Stimulated activated CD8-positive, alpha-beta memory T cell treated with anti-CD3 and anti-CD28 coated beads, Interleukin-12 subunit alpha, Interleukin-12 subunit beta, amount 100 ng/mL, for 4 hours (primary cell): ENCODE measurements at regions not wholly inside any gene's neighbourhood (a gene's known extent, or its start where the extent isn't known, plus 50 kb on each side); places are given as distances from the start of the nearest gene placed in this dataset.

Source experiments
- DNase-seq: peaks from one replicate; pipeline ENCODE4 v3.0.0-alpha.2; 2020; ENCODE audit warnings: low read depth

DNA sequence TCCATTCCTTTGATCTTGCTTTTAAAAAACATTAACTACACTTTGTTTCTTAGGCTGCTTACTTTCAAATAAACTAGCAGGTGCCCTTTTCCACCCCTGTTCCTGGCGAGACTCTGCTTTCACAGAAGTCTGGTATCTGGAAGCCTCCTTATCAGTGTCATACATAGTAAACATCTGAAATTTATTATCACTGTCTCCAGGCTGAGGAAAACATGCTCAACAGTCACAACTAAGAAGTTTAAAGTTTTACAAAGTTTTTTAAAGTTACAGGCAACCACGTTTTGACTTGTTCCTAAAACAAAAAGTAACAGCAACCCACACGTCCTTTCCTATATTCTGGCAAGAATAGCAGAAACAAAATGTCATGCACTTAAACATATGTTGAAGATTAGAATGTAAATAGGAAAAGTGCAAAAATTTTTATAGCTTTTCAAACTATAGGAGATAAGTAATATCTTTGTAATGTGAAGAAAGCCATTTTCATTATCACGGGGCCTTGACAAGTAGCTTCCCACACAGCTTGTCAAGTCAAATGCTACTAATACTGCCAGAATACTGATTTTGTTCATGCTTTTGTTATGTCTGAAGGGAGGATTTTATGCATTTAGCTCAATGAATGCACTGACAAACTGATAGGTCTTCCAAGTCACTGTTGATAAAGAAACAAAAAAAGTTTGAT, 275.2 kb upstream of the KCNMB2 start:
- no peak for DNase-seq

DNA sequence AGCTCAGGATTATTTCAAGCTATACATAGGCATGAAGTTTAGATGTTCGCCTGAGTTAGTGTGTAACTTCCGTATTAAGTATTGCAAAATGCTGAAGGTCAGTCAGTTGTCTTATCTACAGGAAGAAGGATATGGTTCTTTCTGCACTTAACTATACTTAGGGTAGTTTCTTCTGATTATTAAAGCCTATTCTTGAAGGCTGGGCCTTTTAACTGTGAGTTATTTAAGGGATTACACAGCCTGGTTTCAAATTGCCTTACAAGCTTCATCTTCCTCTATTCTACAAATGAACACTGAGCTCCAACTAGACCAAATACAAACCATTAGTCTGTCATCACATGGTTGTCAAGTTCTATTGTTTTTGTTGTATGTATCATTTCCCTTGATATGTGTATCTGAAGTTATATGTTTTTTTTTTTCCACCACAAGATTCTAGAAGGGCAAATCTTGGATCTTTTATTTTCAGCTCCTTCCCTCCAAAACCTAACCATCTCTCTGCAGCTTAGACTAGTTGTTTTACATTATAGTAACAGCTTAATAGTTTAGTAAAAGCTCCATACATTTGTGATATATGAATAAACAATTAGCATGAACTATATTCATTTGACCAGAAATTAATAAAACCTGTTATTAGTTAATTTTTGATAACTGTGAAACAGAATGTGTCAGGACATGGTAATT, 272.9 kb upstream of the KCNMB2 start:
- no peak for DNase-seq

- no peak for DNase-seq
These were observed 268.9 kb upstream of the KCNMB2 start for GRCh38 chr3:178267158-178267844.

- DNase-seq: no peak
These were observed 265.4 kb upstream of the KCNMB2 start for GRCh38 chr3:178270838-178271237.

DNA sequence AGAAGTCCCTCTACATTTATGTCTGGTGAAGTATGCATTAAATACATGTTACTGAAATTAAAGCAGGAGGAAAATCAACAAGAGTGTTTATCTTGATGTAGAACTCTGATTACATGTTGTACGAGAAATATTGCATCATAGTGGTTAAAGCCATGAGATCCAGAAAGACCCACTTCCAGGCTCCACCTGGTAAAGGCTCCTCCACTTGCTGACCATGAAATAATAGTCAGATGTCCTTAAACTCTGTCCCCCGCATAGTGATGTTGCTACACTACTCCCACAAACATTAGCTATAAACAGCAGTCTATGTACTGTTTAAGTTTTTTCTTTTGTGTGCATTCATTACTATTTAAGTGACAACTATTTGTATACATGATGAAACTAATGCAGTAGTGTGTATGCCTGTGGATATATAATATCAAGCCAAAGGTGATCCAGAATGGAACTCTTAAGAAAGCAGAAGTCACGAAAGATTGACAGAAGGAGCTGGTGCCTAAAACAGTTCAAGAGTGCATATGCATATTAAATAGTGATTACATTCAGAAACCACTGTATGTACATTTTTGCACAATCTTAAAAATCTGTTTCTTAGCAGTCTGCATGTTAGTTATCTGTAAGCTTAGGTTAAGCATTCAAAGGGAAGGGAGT, 264.4 kb upstream of the KCNMB2 start:
- no peak for DNase-seq

- DNase-seq: no peak
These were observed 263.4 kb upstream of the KCNMB2 start for GRCh38 chr3:178272841-178273240.

DNA sequence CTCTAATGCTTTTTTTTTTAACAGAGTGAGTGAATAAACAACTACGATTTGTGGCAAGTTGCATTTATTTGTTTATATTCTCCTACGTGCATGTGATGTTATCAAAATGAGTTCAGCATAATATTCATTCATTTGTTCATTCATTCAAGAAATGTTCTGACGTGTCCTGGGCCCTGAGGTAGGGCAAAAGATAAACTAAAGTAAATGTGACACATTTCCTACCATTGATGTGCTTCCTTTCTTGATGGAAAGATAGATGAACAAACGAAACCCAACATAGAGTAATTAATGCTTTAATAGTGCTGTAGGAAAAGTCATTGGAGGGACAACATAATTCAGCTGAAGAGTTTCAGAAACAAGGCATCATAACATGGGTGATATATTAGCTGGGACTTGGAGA, 261.5 kb upstream of the KCNMB2 start:
- no peak for DNase-seq

- DNase-seq: no peak
These were observed 260.9 kb upstream of the KCNMB2 start for GRCh38 chr3:178275311-178275710.

GRCh38 chr3:178275793-178276192, 260.4 kb upstream of the KCNMB2 start:
- DNase-seq: no peak

DNA sequence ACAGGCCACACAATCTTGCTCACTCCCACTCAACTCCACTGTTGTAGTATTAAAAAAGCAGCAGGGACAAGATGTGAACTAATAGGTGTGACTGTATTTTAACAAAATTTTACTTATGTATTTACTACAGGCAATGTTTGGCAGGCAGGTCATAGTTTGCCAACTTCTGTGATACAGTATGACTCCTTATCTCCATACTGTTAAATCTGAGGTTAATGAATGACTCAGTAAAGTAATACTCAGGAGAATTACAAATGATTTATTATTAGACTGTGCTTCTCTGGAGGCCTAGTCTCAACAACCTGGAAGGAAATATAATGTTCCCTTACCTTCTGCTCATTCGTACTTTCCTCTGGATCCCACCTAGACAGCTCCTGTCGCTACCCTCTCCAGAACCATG, 258.6 kb upstream of the KCNMB2 start:
- DNase-seq: no peak

DNA sequence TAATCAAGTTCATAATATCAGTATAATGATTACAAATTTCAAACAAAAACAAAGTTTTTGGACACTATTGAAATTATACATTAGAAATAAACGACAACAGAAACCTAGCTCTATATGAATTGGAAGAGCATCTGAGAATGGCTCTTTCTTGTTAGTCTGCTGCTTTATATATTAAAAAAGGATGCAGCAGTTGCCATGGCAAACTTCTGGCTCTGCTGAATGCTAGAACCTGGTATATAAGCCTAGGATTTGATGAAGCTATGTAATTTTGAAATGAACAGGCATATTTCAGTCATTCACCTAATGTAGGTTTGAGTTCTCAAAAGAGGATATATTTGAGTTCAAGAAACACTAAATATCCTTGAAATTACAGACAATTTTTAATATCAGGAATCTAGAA, 252.7 kb upstream of the KCNMB2 start:
- no peak for DNase-seq

GRCh38 chr3:178284181-178284580, 252.1 kb upstream of the KCNMB2 start:
- no peak for DNase-seq

- no peak for DNase-seq
These were observed 248.2 kb upstream of the KCNMB2 start for GRCh38 chr3:178288074-178288473.

- DNase-seq: no peak
These were observed 246.6 kb upstream of the KCNMB2 start for GRCh38 chr3:178289544-178290160.

DNA sequence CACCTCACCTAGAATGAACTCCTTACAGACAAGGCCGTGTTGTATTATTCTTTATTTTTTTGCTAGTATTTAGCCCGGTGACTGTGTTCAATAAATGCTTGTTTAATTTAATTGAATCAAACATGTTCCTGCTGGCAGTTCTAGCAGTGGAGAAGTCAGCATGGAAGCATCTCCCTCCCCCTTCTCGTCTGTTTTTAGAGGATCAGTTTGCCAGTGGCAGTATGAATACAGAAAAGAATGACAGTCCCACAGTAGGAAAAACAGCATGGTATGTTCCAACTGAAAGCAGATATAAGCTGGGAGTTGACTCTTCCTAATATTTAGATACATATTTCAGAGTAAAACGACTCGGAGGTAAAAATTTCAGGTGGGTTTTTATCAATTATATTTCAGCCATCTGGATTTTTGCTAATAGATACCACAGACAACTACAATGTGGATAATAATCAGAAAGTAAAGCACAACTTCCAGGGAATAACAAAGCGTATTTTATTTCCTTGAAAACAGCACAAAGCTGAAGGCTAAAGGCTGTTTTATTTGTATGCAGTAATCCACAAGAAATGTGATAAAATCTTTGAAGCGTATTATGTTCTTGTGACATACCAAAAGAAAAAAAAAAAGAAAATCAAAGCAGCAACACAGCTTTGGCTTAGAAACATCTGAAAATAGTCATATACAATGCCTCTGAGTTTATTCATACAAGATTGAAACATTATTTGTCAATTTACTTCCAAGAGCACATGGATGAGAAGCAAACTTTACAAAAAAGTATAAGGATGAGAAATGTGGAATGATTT, 244.5 kb upstream of the KCNMB2 start:
- no peak for DNase-seq

- no peak for DNase-seq
These were observed 240.8 kb upstream of the KCNMB2 start for GRCh38 chr3:178295292-178295912.

DNA sequence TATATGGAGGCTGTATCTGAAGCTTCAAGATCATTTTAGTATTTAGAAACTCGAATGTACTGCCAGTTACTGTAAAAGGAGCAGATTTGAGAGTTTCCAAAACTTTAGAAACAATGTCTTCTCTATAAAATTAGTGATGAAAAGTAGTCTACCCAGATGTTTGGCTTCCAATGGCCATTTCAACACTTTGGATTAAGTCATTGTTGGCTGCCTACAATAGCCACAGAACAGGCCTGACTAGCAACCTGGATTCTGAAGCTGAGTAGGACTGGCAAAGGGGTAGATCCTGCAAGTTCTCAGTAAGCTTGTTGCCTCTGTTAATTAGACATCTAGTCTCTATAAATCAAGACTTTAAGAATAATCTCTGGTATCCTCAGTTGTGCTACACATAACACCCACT, 239.0 kb upstream of the KCNMB2 start:
- DNase-seq: no peak

- no peak for DNase-seq
These were observed 238.5 kb upstream of the KCNMB2 start for GRCh38 chr3:178297740-178298139.

DNA sequence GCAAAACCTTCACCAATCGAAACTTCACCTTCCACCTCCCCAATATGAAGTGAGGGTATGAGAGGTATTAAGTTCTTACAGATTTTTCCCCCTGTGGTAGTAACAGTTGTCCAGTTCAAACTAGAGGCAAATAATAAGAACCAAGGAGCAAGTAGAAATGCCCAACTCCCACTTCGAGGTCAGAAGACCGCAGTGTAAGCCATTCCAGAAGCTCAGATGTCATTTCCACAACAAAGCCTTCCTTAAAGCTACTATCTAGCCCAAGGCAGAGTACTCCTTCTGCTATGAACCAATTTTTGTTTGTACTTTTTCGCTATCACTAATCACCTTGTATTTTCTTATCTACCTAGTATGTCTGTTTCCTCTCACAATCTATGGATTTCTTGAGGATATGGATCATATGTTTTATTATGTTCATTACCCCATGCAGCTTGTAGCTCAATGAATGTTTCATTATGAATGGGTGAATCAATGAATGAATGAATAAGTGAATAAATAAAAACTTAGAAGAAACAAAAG, 235.7 kb upstream of the KCNMB2 start:
- no peak for DNase-seq

- no peak for DNase-seq
These were observed 233.0 kb upstream of the KCNMB2 start for GRCh38 chr3:178302966-178303930.
